ENCODE measurements at regions not wholly inside any gene's neighbourhood (a gene's known extent, or its start where the extent isn't known, plus 50 kb on each side); places are given as distances from the start of the nearest gene placed in this dataset.

- DNase-seq (ENCODE audit: low spot score, unreplicated experiment), result no peak
- no peaks in the 10 kb centered on the region for H3K27me3 Mint-ChIP-seq
- TF ChIP-seq CTCF (IDR thresholded peaks at IDR 0.05; ENCODE audit: unreplicated experiment), result no peak
- H3K4me1 Mint-ChIP-seq (ENCODE audit: low read depth), result peaks cover 10% of the 10 kb centered on the region
- H3K27ac Mint-ChIP-seq, result no peak overlapping the region
- H3K9me3 Mint-ChIP-seq (ENCODE audit: low read depth), result no peaks in the 10 kb centered on the region
- H3K36me3 Mint-ChIP-seq (ENCODE audit: insufficient read depth), result no peaks in the 10 kb centered on the region
- no peak overlapping the region for H3K4me3 Mint-ChIP-seq (ENCODE audit: low read depth)
Measured at GRCh38 chr5:164060786-164061355, 555.5 kb downstream of the MAT2B start.

- H3K4me1 Mint-ChIP-seq (ENCODE audit: low read depth), result peaks cover 10% of the 10 kb centered on the region
- no peak for TF ChIP-seq CTCF (IDR thresholded peaks at IDR 0.05; ENCODE audit: unreplicated experiment)
- H3K36me3 Mint-ChIP-seq (ENCODE audit: insufficient read depth), result no peaks in the 10 kb centered on the region
- H3K4me3 Mint-ChIP-seq (ENCODE audit: low read depth), result no peak overlapping the region
- H3K27me3 Mint-ChIP-seq, result no peaks in the 10 kb centered on the region
- no peaks in the 10 kb centered on the region for H3K9me3 Mint-ChIP-seq (ENCODE audit: low read depth)
- H3K27ac Mint-ChIP-seq, result no peak overlapping the region
- no peak for DNase-seq (ENCODE audit: low spot score, unreplicated experiment)
Measured at GRCh38 chr5:164062304-164062703, 556.9 kb downstream of the MAT2B start.

- Mint-ChIP-seq H3K27ac (no peak overlapping the region), H3K36me3 (ENCODE audit: insufficient read depth) (no peaks in the 10 kb centered on the region), H3K27me3 (no peaks in the 10 kb centered on the region), H3K4me3 (ENCODE audit: low read depth) (no peak overlapping the region), H3K9me3 (ENCODE audit: low read depth) (no peaks in the 10 kb centered on the region), H3K4me1 (ENCODE audit: low read depth) (peaks cover 2% of the 10 kb centered on the region)
- DNase-seq (ENCODE audit: low spot score, unreplicated experiment), result no peak
- no peak for TF ChIP-seq CTCF (IDR thresholded peaks at IDR 0.05; ENCODE audit: unreplicated experiment)
Measured at GRCh38 chr5:164065266-164065665, 559.8 kb downstream of the MAT2B start.

GRCh38 chr5:164071671-164072070 is 566.3 kb downstream of the MAT2B start:
- Mint-ChIP-seq H3K27ac (no peak overlapping the region), H3K36me3 (ENCODE audit: insufficient read depth) (no peaks in the 10 kb centered on the region), H3K4me1 (ENCODE audit: low read depth) (peaks cover 8% of the 10 kb centered on the region), H3K27me3 (no peaks in the 10 kb centered on the region), H3K4me3 (ENCODE audit: low read depth) (no peak overlapping the region), H3K9me3 (ENCODE audit: low read depth) (peaks cover 3% of the 10 kb centered on the region)
- TF ChIP-seq CTCF (IDR thresholded peaks at IDR 0.05; ENCODE audit: unreplicated experiment), result no peak
- no peak for DNase-seq (ENCODE audit: low spot score, unreplicated experiment)

- no peak overlapping the region for H3K27ac Mint-ChIP-seq
- H3K4me1 Mint-ChIP-seq (ENCODE audit: low read depth), result peaks cover 8% of the 10 kb centered on the region
- no peaks in the 10 kb centered on the region for H3K36me3 Mint-ChIP-seq (ENCODE audit: insufficient read depth)
- DNase-seq (ENCODE audit: low spot score, unreplicated experiment), result no peak
- H3K4me3 Mint-ChIP-seq (ENCODE audit: low read depth), result no peak overlapping the region
- H3K9me3 Mint-ChIP-seq (ENCODE audit: low read depth), result peaks cover 3% of the 10 kb centered on the region
- H3K27me3 Mint-ChIP-seq, result no peaks in the 10 kb centered on the region
- no peak for TF ChIP-seq CTCF (IDR thresholded peaks at IDR 0.05; ENCODE audit: unreplicated experiment)
Measured at GRCh38 chr5:164073081-164073480, 567.7 kb downstream of the MAT2B start.
